ENCODE measurements at regions not wholly inside any gene's neighbourhood (a gene's known extent, or its start where the extent isn't known, plus 50 kb on each side); places are given as distances from the start of the nearest gene placed in this dataset.

- Histone ChIP-seq H3K9ac (ENCODE audit: low read length) (no peak overlapping the region), H3K36me3 (ENCODE audit: control insufficient read depth, insufficient read depth, low read length) (no peaks in the 10 kb centered on the region), H3K27me3 (ENCODE audit: control insufficient read depth, insufficient read depth, low read length) (no peaks in the 10 kb centered on the region), H3K9me3 (ENCODE audit: control insufficient read depth, low read length) (no peaks in the 10 kb centered on the region), H3K4me1 (ENCODE audit: control insufficient read depth, insufficient read depth, low read length) (peaks cover 11% of the 10 kb centered on the region), H3K4me3 (ENCODE audit: low read length) (no peak overlapping the region)
Measured at GRCh38 chr2:30326497-30326896, 95.2 kb downstream of the LBH start.

- Histone ChIP-seq H3K27me3 (ENCODE audit: control insufficient read depth, insufficient read depth, low read length) (no peaks in the 10 kb centered on the region), H3K9me3 (ENCODE audit: control insufficient read depth, low read length) (no peaks in the 10 kb centered on the region), H3K9ac (ENCODE audit: low read length) (no peak overlapping the region), H3K4me3 (ENCODE audit: low read length) (no peak overlapping the region), H3K36me3 (ENCODE audit: control insufficient read depth, insufficient read depth, low read length) (no peaks in the 10 kb centered on the region), H3K4me1 (ENCODE audit: control insufficient read depth, insufficient read depth, low read length) (peaks cover 20% of the 10 kb centered on the region)
Measured at GRCh38 chr2:30331038-30331437, 99.7 kb downstream of the LBH start.

GRCh38 chr2:30331869-30332268 is 100.5 kb downstream of the LBH start:
- H3K4me1 ChIP-seq (ENCODE audit: control insufficient read depth, insufficient read depth, low read length) = peaks cover 19% of the 10 kb centered on the region
- H3K9ac ChIP-seq (ENCODE audit: low read length) = no peak overlapping the region
- H3K36me3 ChIP-seq (ENCODE audit: control insufficient read depth, insufficient read depth, low read length) = no peaks in the 10 kb centered on the region
- H3K27me3 ChIP-seq (ENCODE audit: control insufficient read depth, insufficient read depth, low read length) = no peaks in the 10 kb centered on the region
- no peak overlapping the region for H3K4me3 ChIP-seq (ENCODE audit: low read length)
- no peaks in the 10 kb centered on the region for H3K9me3 ChIP-seq (ENCODE audit: control insufficient read depth, low read length)

- Histone ChIP-seq H3K9ac (ENCODE audit: low read length) (no peak overlapping the region), H3K36me3 (ENCODE audit: control insufficient read depth, insufficient read depth, low read length) (no peaks in the 10 kb centered on the region), H3K27me3 (ENCODE audit: control insufficient read depth, insufficient read depth, low read length) (no peaks in the 10 kb centered on the region), H3K4me1 (ENCODE audit: control insufficient read depth, insufficient read depth, low read length) (peaks cover 23% of the 10 kb centered on the region), H3K9me3 (ENCODE audit: control insufficient read depth, low read length) (no peaks in the 10 kb centered on the region), H3K4me3 (ENCODE audit: low read length) (no peak overlapping the region)
Measured at GRCh38 chr2:30332791-30333453, 101.6 kb downstream of the LBH start.

- Histone ChIP-seq H3K9ac (ENCODE audit: low read length) (no peak overlapping the region), H3K9me3 (ENCODE audit: control insufficient read depth, low read length) (no peaks in the 10 kb centered on the region), H3K36me3 (ENCODE audit: control insufficient read depth, insufficient read depth, low read length) (no peaks in the 10 kb centered on the region), H3K4me3 (ENCODE audit: low read length) (no peak overlapping the region), H3K27me3 (ENCODE audit: control insufficient read depth, insufficient read depth, low read length) (no peaks in the 10 kb centered on the region), H3K4me1 (ENCODE audit: control insufficient read depth, insufficient read depth, low read length) (peaks cover 23% of the 10 kb centered on the region)
Measured at GRCh38 chr2:30334762-30335363, 103.5 kb downstream of the LBH start.

- Histone ChIP-seq H3K4me3 (ENCODE audit: low read length) (no peak overlapping the region), H3K27me3 (ENCODE audit: control insufficient read depth, insufficient read depth, low read length) (no peaks in the 10 kb centered on the region), H3K9ac (ENCODE audit: low read length) (no peak overlapping the region), H3K4me1 (ENCODE audit: control insufficient read depth, insufficient read depth, low read length) (peaks cover 23% of the 10 kb centered on the region), H3K36me3 (ENCODE audit: control insufficient read depth, insufficient read depth, low read length) (no peaks in the 10 kb centered on the region), H3K9me3 (ENCODE audit: control insufficient read depth, low read length) (no peaks in the 10 kb centered on the region)
Measured at GRCh38 chr2:30336084-30336483, 104.8 kb downstream of the LBH start.

- Histone ChIP-seq H3K27me3 (ENCODE audit: control insufficient read depth, insufficient read depth, low read length) (no peaks in the 10 kb centered on the region), H3K9ac (ENCODE audit: low read length) (no peak overlapping the region), H3K4me3 (ENCODE audit: low read length) (no peak overlapping the region), H3K36me3 (ENCODE audit: control insufficient read depth, insufficient read depth, low read length) (no peaks in the 10 kb centered on the region), H3K4me1 (ENCODE audit: control insufficient read depth, insufficient read depth, low read length) (peaks cover 23% of the 10 kb centered on the region), H3K9me3 (ENCODE audit: control insufficient read depth, low read length) (no peaks in the 10 kb centered on the region)
Measured at GRCh38 chr2:30336978-30337841, 105.9 kb downstream of the LBH start.

GRCh38 chr2:30338475-30338874 is 107.1 kb downstream of the LBH start:
- H3K27me3 ChIP-seq (ENCODE audit: control insufficient read depth, insufficient read depth, low read length) = no peaks in the 10 kb centered on the region
- H3K9me3 ChIP-seq (ENCODE audit: control insufficient read depth, low read length) = no peaks in the 10 kb centered on the region
- H3K36me3 ChIP-seq (ENCODE audit: control insufficient read depth, insufficient read depth, low read length) = no peaks in the 10 kb centered on the region
- no peak overlapping the region for H3K9ac ChIP-seq (ENCODE audit: low read length)
- peaks cover 23% of the 10 kb centered on the region for H3K4me1 ChIP-seq (ENCODE audit: control insufficient read depth, insufficient read depth, low read length)
- no peak overlapping the region for H3K4me3 ChIP-seq (ENCODE audit: low read length)

- Histone ChIP-seq H3K4me3 (ENCODE audit: low read length) (no peak overlapping the region), H3K9ac (ENCODE audit: low read length) (no peak overlapping the region), H3K36me3 (ENCODE audit: control insufficient read depth, insufficient read depth, low read length) (no peaks in the 10 kb centered on the region), H3K27me3 (ENCODE audit: control insufficient read depth, insufficient read depth, low read length) (no peaks in the 10 kb centered on the region), H3K9me3 (ENCODE audit: control insufficient read depth, low read length) (no peaks in the 10 kb centered on the region), H3K4me1 (ENCODE audit: control insufficient read depth, insufficient read depth, low read length) (peaks cover 23% of the 10 kb centered on the region)
Measured at GRCh38 chr2:30339071-30339470, 107.7 kb downstream of the LBH start.

GRCh38 chr2:30341500-30342267 is 105.4 kb upstream of the LCLAT1 start:
- H3K4me1 ChIP-seq (ENCODE audit: control insufficient read depth, insufficient read depth, low read length) = peaks cover 6% of the 10 kb centered on the region
- H3K36me3 ChIP-seq (ENCODE audit: control insufficient read depth, insufficient read depth, low read length) = no peaks in the 10 kb centered on the region
- no peak overlapping the region for H3K9ac ChIP-seq (ENCODE audit: low read length)

GRCh38 chr2:30346471-30347169 is 100.4 kb upstream of the LCLAT1 start:
- Histone ChIP-seq H3K4me1 (ENCODE audit: control insufficient read depth, insufficient read depth, low read length) (no peaks in the 10 kb centered on the region), H3K36me3 (ENCODE audit: control insufficient read depth, insufficient read depth, low read length) (no peaks in the 10 kb centered on the region), H3K4me3 (ENCODE audit: low read length) (peak overlapping the region; percentile 22), H3K9ac (ENCODE audit: low read length) (no peak overlapping the region), H3K27me3 (ENCODE audit: control insufficient read depth, insufficient read depth, low read length) (peaks cover 5% of the 10 kb centered on the region), H3K9me3 (ENCODE audit: control insufficient read depth, low read length) (no peaks in the 10 kb centered on the region)

More at GRCh38 chr2:30341500-30342267, 105.4 kb upstream of the LCLAT1 start:
- Histone ChIP-seq H3K9me3 (ENCODE audit: control insufficient read depth, low read length) (no peaks in the 10 kb centered on the region), H3K27me3 (ENCODE audit: control insufficient read depth, insufficient read depth, low read length) (peaks cover 5% of the 10 kb centered on the region), H3K4me3 (ENCODE audit: low read length) (no peak overlapping the region)
